HG02840 (cell line): ENCODE measurements at regions not wholly inside any gene's neighbourhood (a gene's known extent, or its start where the extent isn't known, plus 50 kb on each side); places are given as distances from the start of the nearest gene placed in this dataset.

ENCODE experiments used
- ATAC-seq: cut with Tn5 transposase; IDR thresholded peaks from one replicate; pipeline ENCODE4 v1.9.1; 2021; ENCODE audit warnings: mild to moderate bottlenecking, moderate library complexity, moderate number of reproducible peaks; ENCODE audit not compliant: unreplicated experiment, low FRiP score

- no peak for ATAC-seq
These were observed 60.6 kb upstream of the CD34 start for GRCh38 chr1:207971331-207972219.

- no peak for ATAC-seq
These were observed 59.7 kb upstream of the CD34 start for GRCh38 chr1:207970329-207971233.

GRCh38 chr1:207969528-207969927 is 58.6 kb upstream of the CD34 start:
- no peak for ATAC-seq

- no peak for ATAC-seq
These were observed 57.6 kb upstream of the CD34 start for GRCh38 chr1:207968521-207969009.

- no peak for ATAC-seq
These were observed 56.8 kb upstream of the CD34 start for GRCh38 chr1:207967703-207968102.

- no peak for ATAC-seq
These were observed 55.6 kb upstream of the CD34 start for GRCh38 chr1:207966521-207966920.

- ATAC-seq: no peak
These were observed 54.8 kb upstream of the CD34 start for GRCh38 chr1:207965392-207966387.

- no peak for ATAC-seq
These were observed 53.5 kb upstream of the CD34 start for GRCh38 chr1:207964195-207964966.

- peak; percentile 68 for ATAC-seq
These were observed 52.7 kb upstream of the CD34 start for GRCh38 chr1:207963427-207964194.

GRCh38 chr1:207962716-207963426 is 51.9 kb upstream of the CD34 start:
- ATAC-seq: no peak
